CD8-positive, alpha-beta memory T cell (primary cell): ENCODE measurements at regions not wholly inside any gene's neighbourhood (a gene's known extent, or its start where the extent isn't known, plus 50 kb on each side); places are given as distances from the start of the nearest gene placed in this dataset.
A peak's percentile ranks its signal among the peaks of the same experiment; 100 is the strongest.

Source experiments
- CTCF ChIA-PET: fragments of 350-600 bp; sonication (Branson Sonifier 250); formaldehyde crosslinking; loops from one replicate; lab custom pipeline; 2021; ENCODE audit warnings: antibody characterized with exemption; lab: Charles Lee
- POLR2A ChIA-PET: fragments of 350-600 bp; sonication (Branson Sonifier 250); formaldehyde crosslinking; loops from one replicate; lab custom pipeline; 2021; ENCODE audit warnings: antibody characterized with exemption; lab: Charles Lee
- DNase-seq, 5 donors: peaks; one replicate each; pipeline versions ENCODE4 v3.0.0 to v3.0.0-alpha.2; 2020 to 2022; ENCODE audit warnings: mixed read lengths in 1 of 5
- H3K27ac ChIP-seq: one replicate; pipeline ENCODE4 v1.7.0; 2013; ENCODE audit warnings: low read depth, mild to moderate bottlenecking, low read length, moderate library complexity
- H3K27me3 ChIP-seq: 2 replicates; pipeline ENCODE4 v1.7.0; 2013; ENCODE audit warnings: low read length, mild to moderate bottlenecking; ENCODE audit not compliant: insufficient read depth, poor library complexity, severe bottlenecking
- H3K36me3 ChIP-seq: 2 replicates; pipeline ENCODE4 v1.7.0; 2013; ENCODE audit warnings: mild to moderate bottlenecking, low read length, moderate library complexity; ENCODE audit not compliant: insufficient read depth
- H3K4me1 ChIP-seq: 2 replicates; pipeline ENCODE4 v1.7.0; 2013; ENCODE audit warnings: mild to moderate bottlenecking, low read length, moderate library complexity; ENCODE audit not compliant: insufficient read depth
- H3K4me3 ChIP-seq: 2 replicates; pipeline ENCODE4 v1.7.0; 2013; ENCODE audit warnings: mild to moderate bottlenecking, low read length
- H3K9me3 ChIP-seq: 2 replicates; pipeline ENCODE4 v1.7.0; 2013; ENCODE audit warnings: mild to moderate bottlenecking, low read length
- H3K27ac Mint-ChIP-seq, 8 donors: one replicate each; pipeline ENCODE4 v1.8.0; 2020 to 2021; ENCODE audit warnings: mixed read lengths in 8 of 8, mild to moderate bottlenecking in 6 of 8, inconsistent platforms in 3 of 8, moderate library complexity in 3 of 8
- H3K27me3 Mint-ChIP-seq, 2 donors: one replicate each; pipeline ENCODE4 v1.8.0; 2020 to 2021; ENCODE audit warnings: mixed read lengths in 2 of 2, mild to moderate bottlenecking in 1 of 2, moderate library complexity in 1 of 2
- H3K36me3 Mint-ChIP-seq, 3 donors: one replicate each; pipeline ENCODE4 v1.8.0; 2020 to 2021; ENCODE audit warnings: mixed read lengths in 3 of 3, inconsistent platforms in 1 of 3, mild to moderate bottlenecking in 1 of 3
- H3K4me1 Mint-ChIP-seq, 3 donors: one replicate each; pipeline ENCODE4 v1.8.0; 2020 to 2021; ENCODE audit warnings: mixed read lengths in 3 of 3, inconsistent platforms in 1 of 3, mild to moderate bottlenecking in 1 of 3
- H3K4me3 Mint-ChIP-seq, 7 donors: one replicate each; pipeline ENCODE4 v1.8.0; 2020 to 2021; ENCODE audit warnings: mixed read lengths in 7 of 7, mild to moderate bottlenecking in 6 of 7, moderate library complexity in 4 of 7, inconsistent platforms in 2 of 7
- H3K9me3 Mint-ChIP-seq, 5 donors: one replicate each; pipeline ENCODE4 v1.8.0; 2020 to 2022; ENCODE audit warnings: mixed read lengths in 5 of 5, mild to moderate bottlenecking in 3 of 5, moderate library complexity in 2 of 5, inconsistent platforms in 1 of 5

DNA sequence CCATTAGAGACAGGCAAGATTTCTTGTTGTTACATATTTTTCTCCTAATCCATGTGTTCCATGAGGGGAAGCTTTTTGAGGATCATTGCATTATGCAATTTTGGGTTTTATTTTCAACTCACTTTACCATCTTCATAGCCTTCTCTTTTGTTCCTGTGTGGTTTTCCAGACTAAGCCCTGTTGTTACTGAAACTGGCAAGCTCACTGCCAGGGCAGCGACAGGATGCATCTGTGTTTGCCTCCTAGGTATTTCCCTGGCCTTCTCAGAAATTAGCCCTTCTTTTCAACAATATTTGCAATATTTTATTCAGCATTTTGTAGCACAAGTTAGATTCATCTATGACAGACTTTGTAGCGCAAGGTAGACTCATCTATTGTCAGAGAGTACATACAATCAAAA is 134.2 kb upstream of the CYYR1 start:
- Histone ChIP-seq H3K36me3 (no peaks in the 10 kb centered on the region), H3K4me1 (no peaks in the 10 kb centered on the region), H3K9me3 (no peaks in the 10 kb centered on the region), H3K27me3 (no peaks in the 10 kb centered on the region), H3K27ac (no peak overlapping the region), H3K4me3 (no peak overlapping the region)
- Mint-ChIP-seq H3K4me3 (no peak overlapping the region), H3K27ac (no peak overlapping the region), H3K4me1 (no peaks in the 10 kb centered on the region), H3K36me3 (no peaks in the 10 kb centered on the region), H3K27me3 (peaks cover 0 to 3% of the 10 kb centered on the region in 2 donors), H3K9me3 (peaks cover 0 to 6% (median 0%) of the 10 kb centered on the region in 5 donors)
- CTCF ChIA-PET: interaction anchor here (1.3 kb wide), 1 partner anchor 13 kb away, joined by 4 read pairs; no protein-coding TSS in a partner anchor
- no peak for DNase-seq
- POLR2A ChIA-PET: no interaction called here

DNA sequence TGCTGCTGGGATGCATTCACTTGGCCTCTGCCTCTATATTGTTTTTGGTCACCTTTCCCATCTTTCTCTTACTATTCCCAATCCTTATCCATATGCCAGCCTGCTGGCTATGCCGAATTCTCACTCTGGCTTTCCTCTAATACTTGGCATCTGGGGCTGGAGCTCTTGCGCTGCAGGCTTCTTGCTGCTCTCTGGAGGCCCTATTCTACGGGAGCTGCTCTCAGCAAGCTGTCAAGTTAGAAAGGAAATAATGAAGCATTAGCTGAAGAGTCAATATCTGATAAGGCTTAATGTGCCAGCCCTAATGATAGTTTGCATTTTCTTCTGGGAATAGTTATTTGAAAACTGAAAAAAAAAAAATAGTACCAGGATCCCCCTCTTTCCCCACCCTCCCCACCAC is 125.3 kb upstream of the CYYR1 start:
- Histone ChIP-seq H3K36me3 (no peaks in the 10 kb centered on the region), H3K9me3 (no peaks in the 10 kb centered on the region), H3K4me3 (no peak overlapping the region), H3K4me1 (no peaks in the 10 kb centered on the region), H3K27ac (no peak overlapping the region), H3K27me3 (peaks cover 2% of the 10 kb centered on the region)
- H3K27ac Mint-ChIP-seq: no peak overlapping the region
- no peak overlapping the region for H3K4me3 Mint-ChIP-seq
- peaks cover 0 to 6% (median 0%) of the 10 kb centered on the region in 5 donors for H3K9me3 Mint-ChIP-seq
- H3K4me1 Mint-ChIP-seq: no peaks in the 10 kb centered on the region
- CTCF ChIA-PET: no interaction called here
- POLR2A ChIA-PET: no interaction called here
- H3K36me3 Mint-ChIP-seq: no peaks in the 10 kb centered on the region
- DNase-seq: no peak
- no peaks in the 10 kb centered on the region for H3K27me3 Mint-ChIP-seq

DNA sequence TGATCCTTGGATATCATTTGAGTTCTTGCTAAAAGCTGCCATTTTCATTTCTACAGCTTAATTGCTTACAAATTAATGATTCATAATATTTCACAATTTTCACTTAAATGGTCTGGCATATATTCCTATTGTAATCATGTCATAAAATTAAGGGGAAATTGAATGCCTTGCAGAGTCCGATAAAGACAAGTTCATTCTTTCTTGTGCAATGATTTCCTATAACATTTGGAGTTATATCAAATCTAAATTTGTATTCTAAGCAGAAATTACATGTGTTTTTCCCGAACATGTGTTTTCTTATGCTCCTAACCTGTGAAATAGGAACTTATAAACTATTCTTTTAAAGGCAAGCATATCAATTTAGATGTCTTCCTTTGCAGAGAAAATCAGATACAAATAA is 118.3 kb upstream of the CYYR1 start:
- peaks cover 0 to 2% (median under 1%) of the 10 kb centered on the region in 3 donors for H3K4me1 Mint-ChIP-seq
- no peak overlapping the region for H3K4me3 Mint-ChIP-seq
- ChIA-PET CTCF (no interaction called here), POLR2A (no interaction called here)
- H3K36me3 Mint-ChIP-seq: no peaks in the 10 kb centered on the region
- no peak overlapping the region for H3K27ac Mint-ChIP-seq
- Histone ChIP-seq H3K4me3 (no peak overlapping the region), H3K27ac (no peak overlapping the region), H3K27me3 (no peaks in the 10 kb centered on the region), H3K36me3 (no peaks in the 10 kb centered on the region), H3K4me1 (peaks cover under 1% of the 10 kb centered on the region), H3K9me3 (no peaks in the 10 kb centered on the region)
- DNase-seq: no peak
- no peaks in the 10 kb centered on the region for H3K27me3 Mint-ChIP-seq
- peaks cover 0 to 6% (median 2%) of the 10 kb centered on the region in 5 donors for H3K9me3 Mint-ChIP-seq

DNA sequence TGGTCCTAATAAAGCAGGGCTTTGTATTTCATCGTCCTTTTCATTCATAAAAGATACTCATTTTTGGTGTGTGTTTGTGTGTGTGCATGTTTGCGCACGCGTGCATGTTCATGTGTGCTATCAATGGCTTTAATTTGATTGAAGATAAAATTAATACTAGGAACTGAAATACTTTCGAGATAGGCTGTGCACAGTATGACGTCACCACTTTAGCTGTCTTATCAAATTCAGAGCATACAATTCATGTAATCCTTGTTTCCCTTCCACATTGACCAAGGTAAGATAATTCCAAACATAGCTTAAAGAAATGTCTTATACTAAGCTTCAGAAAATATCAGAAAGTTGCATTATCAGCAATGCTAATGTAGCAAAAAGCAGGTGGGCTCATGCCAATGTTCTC is 113.6 kb upstream of the CYYR1 start:
- Histone ChIP-seq H3K27ac (no peak overlapping the region), H3K4me3 (no peak overlapping the region), H3K36me3 (no peaks in the 10 kb centered on the region), H3K9me3 (no peaks in the 10 kb centered on the region), H3K27me3 (no peaks in the 10 kb centered on the region), H3K4me1 (peaks cover 6% of the 10 kb centered on the region)
- Mint-ChIP-seq H3K36me3 (no peaks in the 10 kb centered on the region), H3K9me3 (peaks cover 0 to 6% (median 5%) of the 10 kb centered on the region in 5 donors), H3K4me3 (no peak overlapping the region), H3K4me1 (peaks cover 3 to 7% (median 5%) of the 10 kb centered on the region in 3 donors), H3K27me3 (no peaks in the 10 kb centered on the region), H3K27ac (no peak overlapping the region)
- ChIA-PET CTCF (no interaction called here), POLR2A (no interaction called here)
- no peak for DNase-seq

DNA sequence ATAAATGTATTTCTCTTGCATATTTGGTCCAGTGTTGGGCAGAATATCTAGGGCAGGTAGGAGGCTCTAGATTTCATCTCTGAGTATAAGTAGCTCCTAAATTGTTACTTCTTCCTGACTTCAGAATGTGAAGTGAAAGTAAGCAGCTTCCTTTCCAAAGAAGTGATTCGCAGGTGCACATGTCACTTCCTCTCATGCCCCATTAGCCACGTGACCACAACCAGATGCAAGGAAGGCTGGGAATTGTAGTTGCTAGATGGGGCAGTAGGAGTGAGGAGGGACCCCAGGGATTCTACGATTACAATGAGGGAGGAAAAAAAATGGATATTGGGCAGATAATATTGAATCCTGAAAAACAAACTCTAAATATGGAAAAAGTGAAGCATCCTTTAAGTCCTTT is 113.2 kb upstream of the CYYR1 start:
- POLR2A ChIA-PET: no interaction called here
- peak in 1 of 5 donors; percentile 26 for DNase-seq
- H3K9me3 Mint-ChIP-seq: peaks cover 0 to 6% (median 5%) of the 10 kb centered on the region in 5 donors

DNA sequence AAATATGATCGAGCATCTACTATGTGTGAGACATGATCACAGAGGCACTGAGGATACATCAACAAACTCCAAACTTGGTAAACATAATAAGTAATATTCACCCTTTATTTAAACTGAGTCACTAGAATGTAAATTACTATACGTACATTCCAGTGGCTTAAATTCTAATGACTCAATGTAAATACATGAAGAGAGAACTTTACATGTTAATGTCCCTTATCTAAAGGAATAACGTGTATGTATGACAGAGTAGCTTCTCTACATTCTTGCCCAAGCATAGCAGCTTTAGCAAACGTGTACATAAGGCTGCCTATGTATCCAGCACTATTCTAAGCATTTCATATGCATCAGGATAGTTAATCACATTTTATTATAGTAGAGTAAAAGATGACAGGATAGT is 111.8 kb upstream of the CYYR1 start:
- Mint-ChIP-seq H3K36me3 (no peaks in the 10 kb centered on the region), H3K9me3 (peaks cover 0 to 5% (median 0%) of the 10 kb centered on the region in 5 donors), H3K27ac (no peak overlapping the region), H3K27me3 (no peaks in the 10 kb centered on the region), H3K4me3 (no peak overlapping the region), H3K4me1 (peaks cover 3 to 7% (median 5%) of the 10 kb centered on the region in 3 donors)
- Histone ChIP-seq H3K4me1 (peaks cover 6% of the 10 kb centered on the region), H3K9me3 (no peaks in the 10 kb centered on the region), H3K27ac (no peak overlapping the region), H3K36me3 (no peaks in the 10 kb centered on the region), H3K27me3 (no peaks in the 10 kb centered on the region), H3K4me3 (no peak overlapping the region)
- ChIA-PET POLR2A (no interaction called here), CTCF (no interaction called here)
- DNase-seq: no peak

More for the DNA sequence above, 113.2 kb upstream of the CYYR1 start:
- Histone ChIP-seq H3K27ac (no peak overlapping the region), H3K9me3 (no peaks in the 10 kb centered on the region), H3K36me3 (no peaks in the 10 kb centered on the region), H3K27me3 (no peaks in the 10 kb centered on the region), H3K4me3 (no peak overlapping the region), H3K4me1 (peaks cover 6% of the 10 kb centered on the region)
- H3K36me3 Mint-ChIP-seq: no peaks in the 10 kb centered on the region
- no peak overlapping the region for H3K27ac Mint-ChIP-seq
- CTCF ChIA-PET: no interaction called here
- H3K4me3 Mint-ChIP-seq: peak overlapping the region in 1 of 7 donors; percentile 4
- peaks cover 3 to 7% (median 5%) of the 10 kb centered on the region in 3 donors for H3K4me1 Mint-ChIP-seq
- H3K27me3 Mint-ChIP-seq: no peaks in the 10 kb centered on the region

DNA sequence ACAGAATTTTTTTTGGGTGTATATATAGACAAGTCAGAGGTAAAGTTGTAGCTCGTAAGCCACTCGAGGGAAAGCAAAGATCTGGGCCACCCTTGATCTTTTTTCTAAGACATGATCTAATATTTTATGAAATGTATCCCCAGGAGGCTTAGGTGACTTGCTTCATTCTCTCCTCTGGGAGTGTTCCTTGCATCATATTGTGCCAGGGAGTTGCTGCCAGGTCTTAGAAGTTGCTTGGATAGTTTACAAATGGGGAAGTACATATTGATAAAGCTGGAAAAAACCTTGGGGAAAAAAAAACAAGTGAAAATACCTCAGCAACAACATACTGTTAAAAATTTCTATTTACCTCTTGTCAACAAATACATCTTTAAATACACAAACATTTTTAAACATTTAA is 110.9 kb upstream of the CYYR1 start:
- CTCF ChIA-PET: no interaction called here
- Mint-ChIP-seq H3K4me1 (peaks cover 3 to 7% (median 5%) of the 10 kb centered on the region in 3 donors), H3K4me3 (no peak overlapping the region), H3K9me3 (peaks cover 0 to 5% (median 0%) of the 10 kb centered on the region in 5 donors), H3K36me3 (no peaks in the 10 kb centered on the region), H3K27ac (no peak overlapping the region), H3K27me3 (no peaks in the 10 kb centered on the region)
- H3K27me3 ChIP-seq: no peaks in the 10 kb centered on the region
- DNase-seq: no peak
- peaks cover 6% of the 10 kb centered on the region for H3K4me1 ChIP-seq
- H3K9me3 ChIP-seq: no peaks in the 10 kb centered on the region
- H3K27ac ChIP-seq: no peak overlapping the region
- H3K4me3 ChIP-seq: no peak overlapping the region
- POLR2A ChIA-PET: no interaction called here
- H3K36me3 ChIP-seq: no peaks in the 10 kb centered on the region

DNA sequence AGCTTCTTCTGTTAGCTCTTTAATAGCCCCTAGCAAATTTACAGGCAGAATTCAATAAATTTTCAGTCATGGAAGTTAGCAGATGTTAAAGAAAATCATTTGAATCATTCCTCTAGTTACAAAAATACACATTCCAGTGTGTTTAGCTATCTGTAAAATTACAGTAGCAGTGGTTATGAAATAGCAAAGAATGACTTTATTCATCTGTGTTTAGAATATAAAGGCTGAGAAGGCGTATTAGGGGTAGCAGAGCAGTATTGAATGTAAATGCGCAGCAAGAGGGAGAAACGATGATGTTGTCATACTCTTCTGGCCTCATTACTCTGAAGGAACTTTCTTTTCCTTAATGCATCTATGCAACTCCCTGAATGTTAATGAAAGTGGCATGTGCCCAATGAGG is 106.2 kb upstream of the CYYR1 start:
- peaks cover 0 to 2% (median 0%) of the 10 kb centered on the region in 5 donors for H3K9me3 Mint-ChIP-seq
- CTCF ChIA-PET: no interaction called here

More for the DNA sequence above, 106.2 kb upstream of the CYYR1 start:
- Mint-ChIP-seq H3K36me3 (no peaks in the 10 kb centered on the region), H3K27ac (no peak overlapping the region), H3K4me1 (no peaks in the 10 kb centered on the region), H3K27me3 (peaks cover 0 to 1% of the 10 kb centered on the region in 2 donors), H3K4me3 (no peak overlapping the region)
- H3K27ac ChIP-seq: no peak overlapping the region
- DNase-seq: no peak
- H3K4me1 ChIP-seq: no peaks in the 10 kb centered on the region
- POLR2A ChIA-PET: no interaction called here
- no peaks in the 10 kb centered on the region for H3K36me3 ChIP-seq
- H3K27me3 ChIP-seq: no peaks in the 10 kb centered on the region
- H3K4me3 ChIP-seq: no peak overlapping the region
- H3K9me3 ChIP-seq: no peaks in the 10 kb centered on the region
